Small intestine (tissue), 7 donors: ENCODE measurements at regions not wholly inside any gene's neighbourhood (a gene's known extent, or its start where the extent isn't known, plus 50 kb on each side); places are given as distances from the start of the nearest gene placed in this dataset.

ENCODE experiments used
- DNase-seq, 2 donors: peaks; one replicate each; pipeline versions ENCODE4 v3.0.0 to v3.0.0-alpha.2; 2013
- FAIRE-seq: peaks from 2 replicates; lab custom pipeline; 2012; peaks lifted over from hg19 to GRCh38; lab: Jason Lieb, UNC
- H3K27ac ChIP-seq, 3 donors: one replicate each; pipeline ENCODE4 v1.5.1; 2013; ENCODE audit warnings: low read length in 2 of 3, mild to moderate bottlenecking in 2 of 3, control low read depth in 1 of 3, inconsistent platforms in 1 of 3, low read depth in 1 of 3, moderate library complexity in 1 of 3
- H3K27me3 ChIP-seq, 3 donors: one replicate each; pipeline ENCODE4 v1.6.1; 2013; ENCODE audit warnings: low read length in 3 of 3, inconsistent platforms in 1 of 3; ENCODE audit not compliant: control insufficient read depth in 3 of 3, insufficient read depth in 3 of 3
- H3K36me3 ChIP-seq, 3 donors: one replicate each; pipeline ENCODE4 v1.6.1; 2013; ENCODE audit warnings: low read length in 3 of 3, inconsistent platforms in 1 of 3, low read depth in 1 of 3, mild to moderate bottlenecking in 1 of 3, moderate library complexity in 1 of 3; ENCODE audit not compliant: control insufficient read depth in 3 of 3, insufficient read depth in 2 of 3
- H3K4me1 ChIP-seq, 3 donors: one replicate each; pipeline ENCODE4 v1.6.1; 2013; ENCODE audit warnings: low read length in 2 of 3, inconsistent platforms in 1 of 3, low read depth in 1 of 3, mild to moderate bottlenecking in 1 of 3, moderate library complexity in 1 of 3; ENCODE audit not compliant: control insufficient read depth in 3 of 3, insufficient read depth in 2 of 3
- H3K4me3 ChIP-seq, 3 donors: one replicate each; pipeline ENCODE4 v1.5.1; 2013; ENCODE audit warnings: low read length in 3 of 3, control low read depth in 1 of 3, inconsistent platforms in 1 of 3, low read depth in 1 of 3, mild to moderate bottlenecking in 1 of 3, moderate library complexity in 1 of 3
- H3K9me3 ChIP-seq, 2 donors: one replicate each; pipeline ENCODE4 v1.6.1; 2013; ENCODE audit warnings: low read depth in 1 of 2, low read length in 1 of 2; ENCODE audit not compliant: control insufficient read depth in 2 of 2, insufficient read depth in 1 of 2
- WGBS, 3 donors: extraction: QIAGEN DNeasy Blood & Tissue Kit; methylation state at CpG; one replicate each; pipeline ENCODE4 v1.1.7; 2013; 5-methylcytosine and 5-hydroxymethylcytosine counted together
- donor health status: healthy with polysubstance abuse.
- donor health status: control.
- donor health status: control.
- donor health status: Bipolar disorder and iron deficiency.
- donor health status: healthy.

- DNase-seq (no peak), FAIRE-seq (no peak)
- WGBS, 3 donors = 7 to 18% (median 9%) methylated on average over 5 of the region's 5 CpGs
- Histone ChIP-seq H3K9me3 (no peaks in the 10 kb centered on the region), H3K36me3 (no peaks in the 10 kb centered on the region), H3K4me1 (no peaks in the 10 kb centered on the region), H3K27me3 (no peaks in the 10 kb centered on the region), H3K4me3 (no peak overlapping the region), H3K27ac (no peak overlapping the region)
These were observed 348.4 kb downstream of the FBXO8 start for GRCh38 chr4:173934933-173935620.

GRCh38 chr4:173934201-173934600, 349.3 kb downstream of the FBXO8 start:
- WGBS, 3 donors = 45 to 61% (median 45%) methylated on average over 2 of the region's 2 CpGs
- no peak for FAIRE-seq
- Histone ChIP-seq H3K27ac (no peak overlapping the region), H3K36me3 (no peaks in the 10 kb centered on the region), H3K4me1 (no peaks in the 10 kb centered on the region), H3K27me3 (no peaks in the 10 kb centered on the region), H3K9me3 (no peaks in the 10 kb centered on the region), H3K4me3 (no peak overlapping the region)
- no peak for DNase-seq

- Histone ChIP-seq H3K4me1 (no peaks in the 10 kb centered on the region), H3K27me3 (no peaks in the 10 kb centered on the region), H3K27ac (no peak overlapping the region), H3K36me3 (no peaks in the 10 kb centered on the region), H3K9me3 (no peaks in the 10 kb centered on the region), H3K4me3 (no peak overlapping the region)
- no peak for DNase-seq
- FAIRE-seq = no peak
- 46 to 83% (median 80%) methylated on average over 2 of the region's 2 CpGs for WGBS, 3 donors
These were observed 350.8 kb downstream of the FBXO8 start for GRCh38 chr4:173932701-173933100.

- H3K27me3 ChIP-seq = no peaks in the 10 kb centered on the region
- no peak for DNase-seq
- WGBS, 3 donors = 54 to 71% (median 65%) methylated on average over 8 of the region's 8 CpGs
- no peak overlapping the region for H3K27ac ChIP-seq
- no peaks in the 10 kb centered on the region for H3K36me3 ChIP-seq
- no peak overlapping the region for H3K4me3 ChIP-seq
- no peaks in the 10 kb centered on the region for H3K4me1 ChIP-seq
- no peaks in the 10 kb centered on the region for H3K9me3 ChIP-seq
- FAIRE-seq = no peak
These were observed 353.0 kb downstream of the FBXO8 start for GRCh38 chr4:173930329-173930967.

- no peak for FAIRE-seq
- no peak overlapping the region for H3K4me3 ChIP-seq
- H3K27me3 ChIP-seq = no peaks in the 10 kb centered on the region
These were observed 353.5 kb downstream of the FBXO8 start for GRCh38 chr4:173929921-173930320.

GRCh38 chr4:173924561-173924960, 358.9 kb downstream of the FBXO8 start:
- Histone ChIP-seq H3K4me3 (no peak overlapping the region), H3K4me1 (no peaks in the 10 kb centered on the region), H3K36me3 (no peaks in the 10 kb centered on the region), H3K27me3 (no peaks in the 10 kb centered on the region), H3K27ac (no peak overlapping the region), H3K9me3 (no peaks in the 10 kb centered on the region)
- 28 to 50% (median 41%) methylated on average over 4 of the region's 4 CpGs for WGBS, 3 donors
- no peak for FAIRE-seq
- no peak for DNase-seq

More at GRCh38 chr4:173929921-173930320, 353.5 kb downstream of the FBXO8 start:
- no peak overlapping the region for H3K27ac ChIP-seq
- DNase-seq = no peak
- H3K4me1 ChIP-seq = no peaks in the 10 kb centered on the region
- no peaks in the 10 kb centered on the region for H3K36me3 ChIP-seq
- H3K9me3 ChIP-seq = no peaks in the 10 kb centered on the region
- WGBS, 3 donors = 64 to 70% (median 67%) methylated on average over 3 of the region's 3 CpGs

- Histone ChIP-seq H3K4me1 (no peaks in the 10 kb centered on the region), H3K4me3 (no peak overlapping the region), H3K27ac (no peak overlapping the region), H3K27me3 (no peaks in the 10 kb centered on the region), H3K9me3 (no peaks in the 10 kb centered on the region), H3K36me3 (no peaks in the 10 kb centered on the region)
- 28 to 54% (median 28%) methylated on average over 1 of the region's 1 CpG for WGBS, 3 donors
- FAIRE-seq = no peak
- no peak for DNase-seq
These were observed 363.6 kb downstream of the FBXO8 start for GRCh38 chr4:173919861-173920260.

- Histone ChIP-seq H3K36me3 (no peaks in the 10 kb centered on the region), H3K27me3 (no peaks in the 10 kb centered on the region), H3K4me1 (no peaks in the 10 kb centered on the region), H3K4me3 (no peak overlapping the region), H3K9me3 (no peaks in the 10 kb centered on the region), H3K27ac (no peak overlapping the region)
- FAIRE-seq (no peak), DNase-seq (no peak)
- 48 to 57% (median 50%) methylated on average over 2 of the region's 2 CpGs for WGBS, 3 donors
These were observed 364.3 kb downstream of the FBXO8 start for GRCh38 chr4:173919196-173919595.
